ENCODE measurements at regions not wholly inside any gene's neighbourhood (a gene's known extent, or its start where the extent isn't known, plus 50 kb on each side); places are given as distances from the start of the nearest gene placed in this dataset.

GRCh38 chr3:79866162-79866561 is 98.4 kb upstream of the ROBO1 start:
- no peak for TF ChIP-seq EP300 (IDR thresholded peaks at IDR 0.05)
- no peak for TF ChIP-seq CTCF (IDR thresholded peaks at IDR 0.05)

Data from tibial nerve (tissue), 4 donors.